Esophagus squamous epithelium (tissue), 5 donors: ENCODE measurements at regions not wholly inside any gene's neighbourhood (a gene's known extent, or its start where the extent isn't known, plus 50 kb on each side); places are given as distances from the start of the nearest gene placed in this dataset.

ENCODE experiments used
- DNase-seq: peaks from one replicate; lab custom pipeline; 2025; lab: John Stamatoyannopoulos, UW
- H3K27ac ChIP-seq, 4 donors: fragments of 200-600 bp; sonication (generic); one replicate each; pipeline ENCODE4 v1.5.1; 2016 to 2019; ENCODE audit warnings: mild to moderate bottlenecking in 1 of 4
- H3K27me3 ChIP-seq, 4 donors: fragments of 200-600 bp; sonication (generic); 1 replicate in 3 of 4; 2 replicates in 1 of 4; pipeline versions ENCODE4 v1.5.1 to v1.6.0; 2017 to 2021; ENCODE audit warnings: antibody characterized with exemption in 1 of 4
- H3K36me3 ChIP-seq, 3 donors: fragments of 200-600 bp; sonication (generic); one replicate each; pipeline ENCODE4 v1.5.1; 2016 to 2019
- H3K4me1 ChIP-seq, 3 donors: fragments of 200-600 bp; sonication (generic); one replicate each; pipeline ENCODE4 v1.5.1; 2017 to 2019
- H3K4me3 ChIP-seq, 4 donors: fragments of 200-600 bp; sonication (generic); 1 replicate in 3 of 4; 2 replicates in 1 of 4; pipeline ENCODE4 v1.5.1; 2016 to 2019; ENCODE audit warnings: mild to moderate bottlenecking in 2 of 4, moderate library complexity in 1 of 4
- H3K9me3 ChIP-seq, 3 donors: fragments of 200-600 bp; sonication (generic); one replicate each; pipeline ENCODE4 v1.5.1; 2016 to 2019
- POLR2A ChIP-seq, 4 donors: fragments of 450-650 bp; IDR thresholded peaks; one replicate each; pipeline ENCODE4 v1.6.1; 2017; ENCODE audit warnings: antibody characterized with exemption in 4 of 4, mild to moderate bottlenecking in 4 of 4, moderate library complexity in 3 of 4
- WGBS, 2 donors: methylation state at CpG; one replicate each; pipeline ENCODE4 v1.1.5; 2018; 5-methylcytosine and 5-hydroxymethylcytosine counted together
- intact Hi-C: fragments of 100-400 bp; cut with DNase I; formaldehyde crosslinking; loops from one replicate; pipeline ENCODE4 v1.15.0; 2022
- TF ChIP-seq, protein P1 (sequence below), 6 experiments: fragments of 450-650 bp in 4 of 6; fragments of 200-600 bp in 2 of 6; sonication (generic) in 2 of 6; IDR thresholded peaks; one replicate each; pipeline ENCODE4 v1.5.1; 2016 to 2019; ENCODE audit warnings: antibody characterized with exemption in 6 of 6, mild to moderate bottlenecking in 4 of 6, moderate library complexity in 4 of 6
- donor health status: DM: yes; HTN: yes; CAD: no.

DNA sequence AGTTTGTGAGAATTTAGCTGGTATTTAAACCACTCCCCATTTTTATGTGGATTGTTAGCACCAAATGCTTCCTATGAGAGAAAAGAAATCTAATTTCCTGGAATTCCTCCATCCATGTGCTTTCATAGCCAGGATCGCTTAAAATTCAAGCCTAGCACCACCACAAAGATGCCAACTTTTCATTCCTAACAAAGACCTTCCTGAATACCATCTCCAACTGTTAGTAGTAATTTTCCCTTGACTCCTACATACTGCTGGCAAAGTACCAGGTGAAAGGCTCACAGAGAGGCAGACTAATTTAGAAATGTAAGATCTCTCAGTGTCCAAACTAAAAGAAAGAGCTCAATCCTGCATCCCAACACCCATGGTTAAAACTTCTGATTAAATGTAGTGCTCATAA is 386.3 kb downstream of the KCTD12 start:
- H3K4me1 ChIP-seq = no peaks in the 10 kb centered on the region
- H3K4me3 ChIP-seq = no peak overlapping the region
- no peaks in the 10 kb centered on the region for H3K9me3 ChIP-seq
- no peak for DNase-seq
- H3K36me3 ChIP-seq = no peaks in the 10 kb centered on the region
- 43 to 47% methylated on average over 1 of the region's 1 CpG for WGBS, 2 donors
- no peaks in the 10 kb centered on the region for H3K27me3 ChIP-seq
- H3K27ac ChIP-seq = no peak overlapping the region
- intact Hi-C loops = no loop called here
- no peak for TF ChIP-seq POLR2A (IDR thresholded peaks at IDR 0.05)
- TF ChIP-seq, protein P1, sequence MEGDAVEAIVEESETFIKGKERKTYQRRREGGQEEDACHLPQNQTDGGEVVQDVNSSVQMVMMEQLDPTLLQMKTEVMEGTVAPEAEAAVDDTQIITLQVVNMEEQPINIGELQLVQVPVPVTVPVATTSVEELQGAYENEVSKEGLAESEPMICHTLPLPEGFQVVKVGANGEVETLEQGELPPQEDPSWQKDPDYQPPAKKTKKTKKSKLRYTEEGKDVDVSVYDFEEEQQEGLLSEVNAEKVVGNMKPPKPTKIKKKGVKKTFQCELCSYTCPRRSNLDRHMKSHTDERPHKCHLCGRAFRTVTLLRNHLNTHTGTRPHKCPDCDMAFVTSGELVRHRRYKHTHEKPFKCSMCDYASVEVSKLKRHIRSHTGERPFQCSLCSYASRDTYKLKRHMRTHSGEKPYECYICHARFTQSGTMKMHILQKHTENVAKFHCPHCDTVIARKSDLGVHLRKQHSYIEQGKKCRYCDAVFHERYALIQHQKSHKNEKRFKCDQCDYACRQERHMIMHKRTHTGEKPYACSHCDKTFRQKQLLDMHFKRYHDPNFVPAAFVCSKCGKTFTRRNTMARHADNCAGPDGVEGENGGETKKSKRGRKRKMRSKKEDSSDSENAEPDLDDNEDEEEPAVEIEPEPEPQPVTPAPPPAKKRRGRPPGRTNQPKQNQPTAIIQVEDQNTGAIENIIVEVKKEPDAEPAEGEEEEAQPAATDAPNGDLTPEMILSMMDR (IDR thresholded peaks at IDR 0.05) = no peak

GRCh38 chr13:76489274-76489673 is 396.9 kb downstream of the KCTD12 start:
- no peak for TF ChIP-seq POLR2A (IDR thresholded peaks at IDR 0.05)
- TF ChIP-seq, protein P1 (IDR thresholded peaks at IDR 0.05) = no peak
- intact Hi-C loops = no loop called here
- Histone ChIP-seq H3K36me3 (no peaks in the 10 kb centered on the region), H3K4me1 (no peaks in the 10 kb centered on the region), H3K27ac (no peak overlapping the region), H3K4me3 (no peak overlapping the region), H3K27me3 (no peaks in the 10 kb centered on the region), H3K9me3 (no peaks in the 10 kb centered on the region)
- no peak for DNase-seq
- 75 to 89% methylated on average over 1 of the region's 1 CpG for WGBS, 2 donors

DNA sequence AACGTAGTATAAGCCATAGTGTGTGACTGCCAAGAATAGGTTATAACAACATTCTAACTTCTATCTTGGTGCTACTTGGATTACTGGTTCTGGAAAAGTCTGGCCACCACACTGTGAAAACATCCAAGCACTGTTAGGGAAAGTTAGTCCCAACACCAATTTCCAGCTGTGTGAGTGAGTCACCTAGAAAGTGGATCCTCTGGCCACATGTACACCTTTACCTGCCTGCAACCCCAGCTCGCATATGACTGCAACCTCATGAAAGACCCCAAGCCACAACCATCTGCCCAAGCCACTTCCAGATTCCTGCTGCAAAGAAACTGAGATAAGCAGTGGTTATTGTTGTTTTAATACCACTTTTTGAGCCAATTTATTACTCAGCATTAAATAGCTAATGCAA is 404.5 kb downstream of the KCTD12 start:
- intact Hi-C loops = no loop called here
- DNase-seq = no peak
- 54 to 73% methylated on average over 2 of the region's 2 CpGs for WGBS, 2 donors
- Histone ChIP-seq H3K27me3 (no peaks in the 10 kb centered on the region), H3K4me3 (no peak overlapping the region), H3K36me3 (no peaks in the 10 kb centered on the region), H3K27ac (no peak overlapping the region), H3K9me3 (no peaks in the 10 kb centered on the region), H3K4me1 (no peaks in the 10 kb centered on the region)
- TF ChIP-seq POLR2A (IDR thresholded peaks at IDR 0.05) = no peak
- TF ChIP-seq, protein P1 (IDR thresholded peaks at IDR 0.05) = no peak

DNA sequence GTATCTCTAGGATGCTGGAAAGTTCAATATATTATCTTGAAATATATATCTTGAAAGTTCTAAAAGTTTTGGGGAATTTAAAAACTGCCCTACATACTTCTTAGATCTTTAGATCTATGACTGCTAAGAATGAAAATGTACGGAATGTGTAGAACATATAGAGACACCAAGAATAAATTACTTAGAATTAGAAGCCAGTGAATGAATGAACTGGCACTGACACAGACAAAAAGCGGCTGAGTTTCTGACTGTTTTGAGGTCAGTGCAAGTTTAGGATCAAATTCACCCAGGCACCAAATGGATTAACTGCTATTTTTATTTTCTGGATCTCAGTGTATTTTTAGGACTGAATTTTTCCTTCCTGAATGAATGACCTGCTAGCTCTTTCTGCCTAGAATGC is 411.2 kb downstream of the KCTD12 start:
- no peak overlapping the region for H3K4me3 ChIP-seq
- 64 to 74% methylated on average over 2 of the region's 2 CpGs for WGBS, 2 donors
- peaks cover 0 to 4% (median 0%) of the 10 kb centered on the region in 3 donors for H3K4me1 ChIP-seq
- intact Hi-C loops = loop anchor here (5.0 kb wide), 1 partner anchor 598 kb away; no protein-coding TSS in a partner anchor
- no peak for DNase-seq
- no peaks in the 10 kb centered on the region for H3K36me3 ChIP-seq
- no peaks in the 10 kb centered on the region for H3K9me3 ChIP-seq
- TF ChIP-seq POLR2A (IDR thresholded peaks at IDR 0.05) = no peak
- TF ChIP-seq, protein P1 (IDR thresholded peaks at IDR 0.05) = no peak
- H3K27me3 ChIP-seq = no peaks in the 10 kb centered on the region
- peak overlapping the region in 2 of 4 donors; percentile 13 to 18 for H3K27ac ChIP-seq

DNA sequence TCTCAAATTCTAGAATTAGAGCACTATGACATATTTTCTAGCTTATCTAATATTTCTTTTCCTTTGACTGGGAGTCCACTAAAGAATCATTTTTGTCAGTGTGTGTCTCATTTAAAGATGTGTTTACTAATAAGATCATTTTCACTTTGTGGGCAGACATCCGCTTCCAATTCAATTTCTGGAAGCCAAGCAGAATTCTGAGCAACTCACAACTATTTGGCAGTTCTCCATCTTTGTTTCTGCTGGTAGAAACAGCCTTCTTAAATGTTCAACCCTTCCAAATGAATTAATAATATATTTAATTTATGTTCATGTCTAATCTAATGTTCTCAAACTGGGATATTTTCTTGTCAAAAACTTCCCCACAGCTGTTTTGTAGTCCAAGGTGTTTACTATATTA is 411.8 kb downstream of the KCTD12 start:
- Histone ChIP-seq H3K36me3 (no peaks in the 10 kb centered on the region), H3K27ac (peak overlapping the region in 2 of 4 donors; percentile 13 to 18), H3K4me3 (no peak overlapping the region), H3K27me3 (no peaks in the 10 kb centered on the region), H3K9me3 (no peaks in the 10 kb centered on the region), H3K4me1 (peaks cover 0 to 4% (median 0%) of the 10 kb centered on the region in 3 donors)
- 50 to 69% methylated on average over 1 of the region's 1 CpG for WGBS, 2 donors
- no peak for DNase-seq
- intact Hi-C loops = loop anchor here (5.0 kb wide), 1 partner anchor 597 kb away; no protein-coding TSS in a partner anchor
- TF ChIP-seq, protein P1 (IDR thresholded peaks at IDR 0.05) = no peak
- no peak for TF ChIP-seq POLR2A (IDR thresholded peaks at IDR 0.05)
